HG02885 (cell line): ENCODE measurements at regions not wholly inside any gene's neighbourhood (a gene's known extent, or its start where the extent isn't known, plus 50 kb on each side); places are given as distances from the start of the nearest gene placed in this dataset.
A peak's percentile ranks its signal among the peaks of the same experiment; 100 is the strongest.
"Not testable (repeated sequence)": the region's sequence is repeated elsewhere in the genome, so short reads cannot be mapped to it uniquely, and the experiment has no call there.

ENCODE experiments used
- ATAC-seq: cut with Tn5 transposase; IDR thresholded peaks from one replicate; pipeline ENCODE4 v1.9.1; 2021; ENCODE audit warnings: mild to moderate bottlenecking; ENCODE audit not compliant: unreplicated experiment, poor library complexity

DNA sequence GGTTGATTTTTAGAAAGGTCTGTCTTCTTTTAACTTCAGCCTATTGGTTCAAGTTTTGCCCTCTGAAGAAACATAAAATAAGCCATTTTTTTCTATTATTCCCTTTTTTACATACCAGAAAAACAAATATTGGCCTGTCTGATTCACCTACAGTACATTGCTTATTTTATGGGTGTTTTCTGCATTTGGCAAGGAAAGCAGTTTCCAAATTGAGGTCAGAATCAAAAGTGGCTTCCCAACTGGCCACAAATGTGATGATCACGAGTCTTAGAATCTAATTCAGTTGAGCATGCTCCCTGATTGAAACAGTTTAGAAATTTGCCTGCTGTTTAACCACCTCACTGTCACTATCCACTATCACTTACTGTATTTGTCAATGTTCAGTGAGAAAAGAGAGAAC is 106.9 kb upstream of the CHMP2B start:
- no peak for ATAC-seq

DNA sequence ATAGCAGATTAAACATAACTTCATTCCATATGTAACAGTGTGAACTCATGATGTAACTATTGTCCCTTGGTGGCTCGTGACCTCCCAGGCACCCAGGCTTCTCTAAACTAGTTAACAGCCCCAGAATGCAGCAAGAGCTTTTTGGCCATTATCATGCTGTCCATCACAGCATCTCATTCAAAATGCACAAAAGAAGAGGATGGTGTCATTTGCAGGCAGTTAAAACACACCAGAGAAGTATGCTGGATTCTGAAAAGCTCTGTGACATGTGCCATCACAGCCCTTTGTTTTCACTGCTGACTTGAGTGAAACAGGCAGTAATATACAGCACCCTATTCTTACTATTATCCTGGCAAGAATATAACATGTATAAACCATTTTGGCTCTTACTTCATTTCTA is 117.6 kb upstream of the CHMP2B start:
- no peak for ATAC-seq

DNA sequence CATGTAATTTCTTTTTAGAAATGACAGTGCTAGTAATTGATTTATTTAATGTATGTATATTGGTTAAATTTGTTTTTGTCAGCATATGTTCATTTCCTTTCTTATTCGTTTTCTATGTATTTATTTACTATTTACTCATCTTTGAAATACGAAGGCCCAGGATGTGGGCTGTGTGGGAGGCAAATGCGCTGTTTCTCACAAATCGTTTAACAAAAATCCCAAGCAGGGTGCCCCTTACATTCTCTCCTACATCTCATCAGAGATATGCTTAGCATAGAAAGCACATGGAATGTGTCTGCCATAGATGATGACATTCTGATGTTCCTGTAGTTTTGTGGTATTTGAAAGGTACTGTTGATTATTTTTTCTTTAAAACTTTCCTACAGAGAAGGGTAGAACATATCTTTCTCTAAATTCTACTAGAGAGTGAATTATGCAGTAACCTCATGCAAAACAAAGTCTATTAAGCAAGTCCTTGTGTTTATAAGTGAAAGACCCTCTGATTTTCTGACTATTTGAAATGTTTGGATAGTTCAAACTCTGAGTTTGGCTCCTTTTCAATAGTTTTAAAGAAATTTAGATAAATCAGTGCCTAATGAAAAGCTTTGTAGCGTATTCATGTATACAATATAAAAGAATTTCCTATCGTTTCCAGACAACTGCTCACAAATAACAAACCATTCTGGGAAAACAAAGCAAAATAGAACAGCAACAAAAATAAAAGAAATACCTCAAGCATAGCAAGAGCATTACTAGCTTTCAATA is 111.1 kb upstream of the VGLL3 start:
- no peak for ATAC-seq

DNA sequence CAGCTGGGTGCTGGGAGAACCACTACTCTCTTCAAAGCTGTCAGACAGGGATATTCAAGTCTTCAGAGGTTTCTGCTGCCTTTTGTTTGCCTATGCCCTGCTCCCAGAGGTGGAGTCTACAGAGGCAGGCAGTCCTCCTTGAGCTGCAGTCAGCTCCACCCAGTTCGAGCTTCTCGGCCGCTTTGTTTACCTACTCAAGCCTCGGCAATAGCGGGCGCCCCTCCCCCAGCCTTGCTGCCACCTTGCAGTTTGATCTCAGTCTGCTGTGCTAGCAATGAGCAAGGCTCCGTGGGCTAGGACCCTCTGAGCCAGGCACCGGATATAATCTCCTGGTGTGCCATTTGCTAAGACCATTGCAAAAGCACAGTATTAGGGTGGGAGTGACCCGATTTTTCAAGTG is 106.8 kb upstream of the VGLL3 start:
- not testable (repeated sequence) for ATAC-seq

DNA sequence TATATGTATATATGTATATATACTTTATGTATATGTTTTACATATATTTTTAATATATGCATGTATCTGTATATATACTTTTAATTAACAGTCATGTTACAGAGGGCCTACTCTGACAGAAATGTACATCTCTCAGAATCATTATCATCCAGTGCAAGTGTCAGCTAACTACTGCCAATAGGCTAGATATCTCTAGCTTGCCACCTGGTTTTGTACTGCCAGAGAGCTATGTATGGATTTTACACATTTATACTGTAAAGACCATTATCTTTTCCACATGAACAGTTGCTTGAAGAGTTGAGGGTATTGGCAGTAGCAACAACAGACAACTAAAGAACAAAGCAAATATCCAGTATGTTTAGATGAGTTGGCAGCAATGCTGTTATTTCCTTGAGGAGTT is 99.7 kb upstream of the VGLL3 start:
- ATAC-seq, result no peak

DNA sequence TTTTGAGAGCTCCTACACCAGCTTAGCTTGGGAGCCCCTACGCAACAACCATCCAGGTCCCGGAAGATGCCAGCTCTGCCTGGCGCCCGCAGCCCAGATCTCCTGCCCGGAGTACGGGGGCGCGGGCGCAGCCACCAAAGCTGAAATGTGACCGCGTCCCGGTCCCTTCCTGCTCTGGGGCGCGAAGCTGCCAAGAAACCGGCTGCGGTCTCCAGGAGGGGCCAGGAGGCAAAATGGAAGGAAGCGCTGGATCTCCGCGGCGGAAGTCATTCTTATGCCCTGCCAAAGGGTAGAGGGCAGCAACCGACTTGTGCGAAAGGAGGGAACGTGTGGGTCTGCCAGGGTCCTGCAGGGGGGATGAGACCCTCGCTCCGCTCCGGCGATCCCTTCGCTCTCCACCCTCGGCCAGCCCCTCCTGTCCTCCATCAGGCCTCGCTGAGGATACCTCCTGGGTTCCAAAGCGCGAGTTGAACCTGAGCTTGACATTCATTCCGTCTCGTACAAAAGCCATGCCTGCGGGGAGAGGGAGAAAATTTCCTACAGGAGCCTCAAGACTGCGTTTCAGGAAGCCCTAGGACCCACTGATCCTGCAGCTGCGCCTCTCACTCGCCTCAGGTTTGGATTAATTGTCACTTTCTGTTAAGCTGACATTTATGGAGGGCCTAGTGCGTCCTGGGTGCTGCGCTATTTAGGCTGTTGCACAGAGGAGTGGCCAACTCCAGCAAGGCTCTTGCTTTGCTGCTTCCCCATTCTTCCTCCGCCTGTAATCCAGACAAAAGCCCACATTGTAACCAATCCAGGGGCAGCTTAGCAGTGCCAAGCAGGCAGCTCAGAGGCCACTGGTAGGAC is 98.3 kb upstream of the VGLL3 start:
- peak; percentile 61 for ATAC-seq

DNA sequence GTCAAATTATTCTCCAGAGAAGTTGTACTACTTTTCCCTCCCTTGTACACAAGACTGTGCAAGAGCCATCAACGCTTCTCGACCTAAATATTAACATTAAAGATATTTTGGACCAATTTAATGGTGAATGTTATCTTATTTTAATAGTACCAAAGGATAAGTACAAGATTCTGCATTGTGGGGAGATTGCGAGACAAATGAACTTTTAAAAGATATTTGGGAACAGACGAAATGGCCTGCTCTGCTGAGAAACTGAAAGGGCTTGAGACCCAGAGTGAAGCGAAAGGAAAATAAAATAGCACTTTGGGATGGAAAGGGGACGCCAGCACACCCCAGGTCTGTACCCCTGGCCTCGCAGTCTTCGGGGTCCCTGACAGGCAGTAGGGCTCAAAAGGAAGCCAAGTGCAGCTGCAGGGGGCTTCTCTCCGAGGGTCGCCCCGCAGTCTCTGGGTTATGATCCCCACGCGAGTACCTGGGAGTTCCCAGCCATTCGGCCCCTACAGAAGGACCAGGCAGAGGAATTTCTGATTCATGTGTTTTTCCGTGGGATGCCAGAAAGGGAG is 97.6 kb upstream of the VGLL3 start:
- ATAC-seq, result peak; percentile 17

DNA sequence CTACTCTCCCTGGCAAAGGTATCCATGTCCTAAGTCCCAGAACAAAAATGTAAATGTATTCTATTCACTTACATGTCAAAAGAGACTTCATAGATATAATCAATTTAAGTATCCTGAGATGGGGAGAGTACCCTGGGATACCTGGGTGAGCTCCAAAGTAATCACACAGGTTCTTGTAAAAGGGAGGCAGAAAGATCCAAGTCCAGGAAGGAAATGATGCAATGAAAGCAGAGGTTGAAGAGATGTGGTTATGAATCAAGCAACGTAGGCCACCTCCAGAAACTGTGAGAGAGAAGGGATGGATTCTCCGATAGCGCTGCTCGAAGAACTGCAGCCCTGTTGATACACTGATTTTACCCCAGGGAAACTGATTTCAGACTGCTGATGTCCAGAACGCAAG is 93.9 kb upstream of the VGLL3 start:
- no peak for ATAC-seq

DNA sequence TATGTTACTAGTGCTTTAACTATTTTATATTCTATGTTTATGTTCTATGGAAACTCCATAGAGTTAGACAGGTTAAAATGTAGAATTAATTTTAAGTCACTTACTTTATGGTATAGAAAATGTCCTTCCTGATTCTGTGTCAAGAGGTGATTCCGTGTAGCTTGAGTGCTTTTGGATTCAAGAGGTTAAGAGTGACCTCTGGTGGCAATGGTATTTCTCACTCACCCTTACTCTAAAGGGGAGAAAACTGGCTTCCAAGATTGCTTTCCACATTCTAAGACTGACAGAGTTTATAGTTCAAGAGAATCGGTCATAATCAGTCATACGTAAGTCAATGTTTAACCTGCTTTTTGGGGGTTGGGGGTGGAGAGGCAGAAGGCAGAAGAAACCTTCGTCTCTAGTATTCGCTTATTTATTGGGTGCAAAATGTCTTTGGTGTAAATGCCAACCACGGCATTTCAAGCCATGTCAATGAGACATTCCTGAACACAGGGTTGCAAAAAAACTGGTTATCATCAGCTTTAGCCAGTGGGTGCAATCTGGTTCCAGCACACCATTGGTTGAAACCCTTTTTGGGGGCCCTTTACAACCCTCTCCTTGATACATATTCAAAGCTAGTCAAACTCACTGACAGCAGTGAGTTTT is 92.0 kb upstream of the VGLL3 start:
- ATAC-seq, result peak; percentile 75

DNA sequence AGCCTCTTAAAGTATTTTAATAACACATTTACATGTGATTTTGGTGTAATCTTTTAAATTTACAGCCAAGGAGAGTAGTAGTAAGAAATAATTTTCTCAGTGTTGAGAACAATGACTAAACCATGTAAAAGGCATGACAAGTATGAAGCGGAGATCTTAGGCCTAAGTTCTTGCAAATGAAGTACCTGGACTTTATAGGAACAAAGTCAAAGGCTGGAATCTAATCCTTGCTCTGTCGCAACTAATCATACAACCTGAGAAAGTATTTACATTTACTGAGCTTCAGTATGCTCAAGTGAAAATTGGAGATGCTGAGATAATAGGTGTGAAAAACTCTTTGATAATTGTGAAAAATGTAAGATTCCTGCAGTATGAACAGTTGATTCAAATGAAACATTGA is 86.4 kb upstream of the VGLL3 start:
- no peak for ATAC-seq

DNA sequence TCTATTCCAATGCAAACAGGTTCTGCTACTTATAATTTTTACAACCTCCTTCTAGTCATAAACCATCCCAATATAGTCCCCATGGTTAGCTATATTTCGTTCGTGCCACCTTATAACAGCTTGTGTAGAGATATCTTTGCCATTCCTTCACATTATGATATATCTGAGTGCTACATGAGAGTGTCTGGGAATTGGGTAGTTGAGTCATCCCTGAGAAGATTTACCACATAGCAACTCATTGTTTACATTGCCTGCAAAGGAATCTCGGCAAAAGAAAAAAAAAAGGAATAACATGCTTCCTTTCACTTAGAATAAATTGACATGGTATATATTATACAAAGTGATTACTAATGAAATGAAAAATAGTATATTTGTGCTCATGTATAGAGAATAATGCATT is 86.0 kb upstream of the VGLL3 start:
- no peak for ATAC-seq

DNA sequence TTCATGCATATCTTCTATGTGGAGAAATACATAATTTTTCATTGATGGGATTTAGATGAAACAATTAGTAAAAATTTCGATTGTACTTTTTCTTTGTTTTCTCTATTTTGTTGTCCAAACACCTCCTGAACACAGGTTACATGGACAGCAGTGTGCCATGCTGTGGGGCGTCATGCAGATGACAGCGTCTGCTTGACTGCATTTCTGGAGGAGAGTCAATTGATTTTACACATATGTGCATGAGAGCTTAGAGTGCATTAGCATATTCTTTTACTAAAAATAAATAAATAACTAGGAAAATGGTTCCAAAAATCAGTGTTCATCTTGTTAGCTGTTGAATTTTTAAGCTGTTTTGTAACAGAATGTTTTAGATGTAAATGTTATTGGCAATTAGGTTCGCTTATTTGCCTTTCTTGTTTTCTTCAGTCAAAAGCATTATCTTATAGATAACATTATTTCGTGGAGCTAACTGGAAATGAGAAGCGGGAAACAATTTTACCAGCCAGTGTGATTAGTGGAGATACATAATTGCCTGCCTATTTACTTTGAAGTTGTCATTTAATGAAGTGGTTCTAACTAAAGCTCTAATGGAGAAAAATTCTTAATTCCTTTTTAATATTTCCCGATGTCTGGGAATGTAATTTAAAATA is 82.7 kb upstream of the VGLL3 start:
- no peak for ATAC-seq

DNA sequence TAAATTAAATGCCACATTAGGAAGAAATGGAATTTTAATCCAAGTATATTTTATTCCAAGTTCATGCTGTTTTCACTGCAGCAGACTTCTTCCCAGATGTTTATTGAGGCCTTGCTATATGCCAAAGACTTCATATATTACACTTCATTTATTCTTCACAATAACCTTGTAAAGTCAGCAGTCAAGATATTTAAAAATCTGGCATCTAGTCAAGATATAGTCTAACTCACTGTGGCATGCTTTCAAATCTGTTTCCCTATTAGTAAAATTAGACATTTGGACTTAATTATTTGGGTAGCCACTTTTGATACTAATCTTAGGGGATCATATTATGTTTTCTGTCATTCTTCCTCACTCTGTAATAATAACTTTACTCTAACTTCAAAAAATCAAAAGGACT is 81.5 kb upstream of the VGLL3 start:
- ATAC-seq, result no peak

DNA sequence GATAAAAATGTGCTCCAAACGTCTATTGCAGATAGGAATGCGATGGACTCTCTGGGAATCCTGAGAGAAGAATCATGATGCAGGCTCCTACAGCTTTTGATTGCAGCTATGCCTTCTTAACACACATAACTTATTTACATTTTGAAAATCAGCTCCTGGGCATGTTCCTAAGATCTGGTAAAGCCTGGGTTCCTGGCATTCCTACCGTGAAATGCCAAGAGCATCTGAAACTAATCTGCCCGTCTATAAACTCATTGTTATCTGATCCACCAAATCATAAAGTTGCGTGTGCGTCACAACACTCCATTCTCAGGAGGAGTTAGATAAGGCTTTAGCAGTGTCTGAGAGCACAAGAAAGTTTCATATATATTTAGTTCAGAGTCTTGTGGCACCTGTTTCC is 79.0 kb upstream of the VGLL3 start:
- no peak for ATAC-seq

DNA sequence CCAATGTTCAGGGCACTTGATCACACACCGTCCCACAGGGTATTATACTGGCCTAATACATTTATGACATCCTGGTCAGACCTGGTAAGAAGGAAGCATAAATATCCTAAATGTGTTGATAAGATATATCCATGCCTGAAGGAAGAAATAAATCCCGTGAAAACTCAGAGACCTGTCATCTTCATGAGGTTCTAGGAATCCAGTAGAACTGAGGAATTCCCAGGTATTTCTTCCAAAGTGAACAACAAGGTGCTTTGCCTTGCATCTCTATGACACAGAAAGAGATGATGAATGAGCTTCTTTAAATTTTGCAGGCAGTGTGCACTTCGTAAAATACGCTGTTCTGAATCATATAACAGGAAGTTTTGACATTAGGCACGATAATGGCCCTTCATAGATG is 78.1 kb upstream of the VGLL3 start:
- ATAC-seq, result no peak

DNA sequence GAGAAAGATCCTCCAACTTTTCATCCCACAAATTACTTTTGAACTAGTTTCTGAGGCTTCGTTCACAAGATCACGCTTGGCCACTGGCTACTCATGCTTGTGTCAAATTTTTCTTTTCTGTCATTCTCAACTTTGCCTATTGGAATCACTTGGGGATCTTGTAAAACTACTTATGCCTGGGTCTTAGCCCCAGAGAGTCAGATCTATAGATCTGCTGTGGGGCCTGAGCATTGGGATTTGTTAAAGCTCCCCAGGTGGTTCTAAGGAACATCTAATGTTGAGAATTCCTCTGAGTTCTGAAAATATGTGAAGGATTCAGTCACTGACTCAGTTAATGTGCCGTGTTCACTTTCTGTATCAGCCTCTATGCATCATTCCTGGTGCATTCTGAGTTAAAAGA is 71.7 kb upstream of the VGLL3 start:
- ATAC-seq, result no peak

DNA sequence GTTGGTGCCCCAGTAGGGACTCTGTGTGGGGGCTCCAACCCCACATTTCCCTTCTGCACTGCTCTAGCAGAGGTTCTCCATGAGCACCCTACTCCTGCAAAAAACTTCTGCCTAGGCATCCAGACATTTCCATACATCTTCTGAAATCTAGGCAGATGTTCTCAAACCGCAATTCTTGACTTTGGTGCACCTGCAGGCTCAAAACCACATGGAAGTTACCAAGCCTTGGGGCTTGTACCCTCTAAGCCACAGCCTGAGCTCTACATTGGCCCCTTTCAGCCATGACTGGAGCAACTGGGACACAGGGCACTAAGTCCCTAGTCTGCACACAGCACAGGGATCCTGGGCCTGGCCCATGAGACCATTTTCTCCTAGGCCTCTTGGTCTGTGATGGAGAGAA is 66.5 kb upstream of the VGLL3 start:
- no peak for ATAC-seq

DNA sequence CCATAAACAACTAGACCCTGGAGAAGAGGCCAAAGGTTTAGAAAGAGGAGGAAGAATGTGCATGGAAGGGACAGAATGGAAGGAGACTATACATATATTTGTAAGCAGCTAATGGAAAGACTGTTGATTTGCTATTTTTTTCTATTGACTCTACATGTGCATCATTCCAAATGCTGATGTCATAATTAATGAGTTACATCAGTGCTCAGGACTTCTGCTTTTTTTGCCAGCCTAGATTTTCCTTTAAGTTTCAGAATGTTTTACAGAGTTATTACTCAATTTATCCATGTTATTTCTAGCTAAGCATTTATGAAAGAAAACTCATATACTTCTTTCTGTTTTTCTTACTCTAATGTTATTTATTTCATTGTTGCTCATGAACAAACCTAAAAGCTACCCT is 62.6 kb upstream of the VGLL3 start:
- ATAC-seq, result no peak

DNA sequence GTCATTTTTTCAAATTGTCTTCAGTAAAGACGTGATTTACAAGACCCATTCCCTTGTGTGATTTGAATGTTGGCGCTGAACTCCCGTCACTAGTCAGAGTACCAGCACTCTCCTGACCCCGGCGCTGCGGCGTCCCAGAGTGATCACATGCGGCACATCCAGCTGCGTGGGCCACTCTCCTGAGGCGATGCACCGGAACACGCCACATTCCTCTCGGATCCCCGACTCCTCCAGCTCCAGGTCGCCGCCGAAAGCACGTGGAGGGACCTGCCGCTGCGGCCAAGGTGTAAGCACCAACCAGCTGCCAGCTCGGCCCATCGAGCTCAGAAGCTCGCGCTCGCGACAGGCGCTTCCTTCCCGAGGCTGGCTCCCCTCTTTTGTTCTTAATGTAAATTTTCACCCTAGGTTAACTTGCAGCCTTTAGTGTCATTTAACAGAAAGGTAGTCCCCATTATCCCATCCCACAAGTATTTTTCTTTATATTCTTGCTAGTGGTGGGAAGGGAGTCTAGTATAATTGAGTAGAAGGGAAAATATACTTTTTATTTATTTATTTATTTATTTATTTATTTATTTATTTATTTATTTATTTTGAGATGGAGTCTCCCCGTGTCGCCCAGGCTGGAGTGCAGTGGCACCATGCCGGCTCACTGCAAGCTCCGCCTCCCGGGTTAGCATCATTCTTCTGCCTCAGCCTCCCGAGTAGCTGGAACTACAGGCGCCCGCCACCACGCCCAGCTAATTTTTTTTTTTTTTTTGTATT is 61.7 kb upstream of the VGLL3 start:
- no peak for ATAC-seq

DNA sequence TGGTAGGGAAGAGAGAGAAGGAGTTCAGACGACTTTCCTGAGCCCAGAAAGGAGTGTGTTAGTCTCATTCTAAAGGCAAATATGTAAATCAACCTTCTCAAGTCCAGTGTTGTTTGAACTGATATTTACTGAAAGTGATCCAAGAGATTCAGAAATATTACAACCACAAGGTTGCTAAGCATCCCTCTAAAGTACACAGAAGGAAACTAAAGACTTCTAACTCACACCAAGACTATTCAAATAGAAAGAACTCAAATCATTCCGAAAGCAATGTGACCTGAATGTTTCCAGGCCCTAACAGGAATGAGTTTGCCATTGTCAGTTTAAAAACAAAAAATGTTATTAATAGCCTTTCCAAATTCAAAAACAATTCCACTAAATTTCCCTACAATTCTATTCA is 56.9 kb upstream of the VGLL3 start:
- ATAC-seq, result no peak
